DND-41 (cell line): ENCODE measurements at regions not wholly inside any gene's neighbourhood (a gene's known extent, or its start where the extent isn't known, plus 50 kb on each side); places are given as distances from the start of the nearest gene placed in this dataset.

Source experiments
- ATAC-seq: fragments of 200-7000 bp; cut with Tn5 transposase; 3 replicates; pipeline ENCODE4 v1.9.1; 2021; ENCODE audit warnings: low read depth; ENCODE audit not compliant: insufficient read depth
- DNase-seq: peaks from one replicate; pipeline ENCODE4 v3.0.0-alpha.2; 2020
- H2AFZ ChIP-seq: 2 replicates; pipeline ENCODE4 v1.6.0; 2012; ENCODE audit warnings: low read depth, low read length
- H3K27ac ChIP-seq: 2 replicates; pipeline ENCODE4 v1.5.1; 2012; ENCODE audit warnings: low read length, inconsistent platforms
- H3K27me3 ChIP-seq: fragments of 200-600 bp; sonication (generic); 2 replicates; pipeline ENCODE4 v1.6.0; 2012; ENCODE audit warnings: low read length, mild to moderate bottlenecking, inconsistent platforms; ENCODE audit not compliant: insufficient read depth, poor library complexity
- H3K36me3 ChIP-seq: 2 replicates; pipeline ENCODE4 v1.5.1; 2012; ENCODE audit warnings: low read length, inconsistent platforms; ENCODE audit not compliant: insufficient read depth
- H3K4me1 ChIP-seq: 2 replicates; pipeline ENCODE4 v1.5.1; 2012; ENCODE audit warnings: mild to moderate bottlenecking, low read length; ENCODE audit not compliant: insufficient read depth
- H3K4me2 ChIP-seq: 2 replicates; pipeline ENCODE4 v1.6.0; 2012; ENCODE audit warnings: mild to moderate bottlenecking, moderate library complexity, low read length, inconsistent platforms; ENCODE audit not compliant: insufficient read depth
- H3K4me3 ChIP-seq, 2 experiments: fragments of 200-600 bp in 1 of 2; shearing (Covaris generic) in 1 of 2; 2 replicates each; pipeline ENCODE4 v1.5.1; 2012 to 2016; ENCODE audit warnings: inconsistent platforms in 2 of 2, low read length in 2 of 2, mild to moderate bottlenecking in 2 of 2, low read depth in 1 of 2, moderate library complexity in 1 of 2
- H3K79me2 ChIP-seq: 2 replicates; pipeline ENCODE4 v1.6.0; 2012; ENCODE audit warnings: low read length, inconsistent platforms; ENCODE audit not compliant: insufficient read depth
- H3K9ac ChIP-seq: 2 replicates; pipeline ENCODE4 v1.6.0; 2012; ENCODE audit warnings: low read depth, mild to moderate bottlenecking, inconsistent platforms, low read length, moderate library complexity
- H3K9me3 ChIP-seq: 2 replicates; pipeline ENCODE4 v1.5.1; 2012; ENCODE audit warnings: low read length, moderate library complexity, mild to moderate bottlenecking, inconsistent platforms; ENCODE audit not compliant: insufficient read depth, severe bottlenecking
- H4K20me1 ChIP-seq: 2 replicates; pipeline ENCODE4 v1.6.0; 2012; ENCODE audit warnings: low read length; ENCODE audit not compliant: insufficient read depth
- EZH2 ChIP-seq: IDR thresholded peaks from 3 replicates; pipeline ENCODE4 v1.6.1; 2012; ENCODE audit warnings: borderline replicate concordance, low read depth, mild to moderate bottlenecking, moderate library complexity, low read length, inconsistent platforms; ENCODE audit not compliant: severe bottlenecking
- TF ChIP-seq, protein P1 (sequence below): IDR thresholded peaks from 2 replicates; pipeline ENCODE4 v1.5.1; 2012; ENCODE audit warnings: borderline replicate concordance, low read length, moderate library complexity, mild to moderate bottlenecking; ENCODE audit not compliant: poor library complexity, severe bottlenecking; ENCODE audit errors: extremely low read depth

DNA sequence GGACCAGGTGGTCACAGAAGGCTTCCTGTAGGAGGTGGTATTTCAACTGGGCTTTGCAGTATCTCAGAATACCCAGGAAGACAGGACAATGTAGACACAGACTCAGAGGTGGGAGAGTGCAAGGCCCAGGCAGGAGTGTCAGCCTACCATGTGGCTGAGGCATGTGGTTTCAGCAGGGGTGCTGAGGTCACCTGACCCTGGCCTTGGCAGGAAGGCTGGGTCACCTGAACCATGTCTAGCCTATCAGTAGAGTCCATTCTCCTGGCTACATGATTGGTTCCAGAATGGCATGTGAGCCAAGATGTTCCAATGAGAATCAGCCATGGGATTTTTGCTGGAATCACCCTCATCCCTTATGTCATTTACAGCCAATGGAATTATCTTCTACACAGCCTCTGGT is 169.4 kb downstream of the ACTL8 start:
- no peak overlapping the region for H3K4me2 ChIP-seq
- no peak overlapping the region for H3K4me3 ChIP-seq
- ATAC-seq (no peak), DNase-seq (no peak)
- H2AFZ ChIP-seq: no peak overlapping the region
- H4K20me1 ChIP-seq: 0 out of 2 replicates have a peak, but pooled peaks cover 3% of the 10 kb centered on the region
- no peak overlapping the region for H3K9ac ChIP-seq
- no peaks in the 10 kb centered on the region for H3K9me3 ChIP-seq
- no peaks in the 10 kb centered on the region for H3K27me3 ChIP-seq
- H3K27ac ChIP-seq: no peak overlapping the region
- H3K4me1 ChIP-seq: no peaks in the 10 kb centered on the region
- no peaks in the 10 kb centered on the region for H3K79me2 ChIP-seq
- no peak for TF ChIP-seq EZH2
- TF ChIP-seq, protein P1, sequence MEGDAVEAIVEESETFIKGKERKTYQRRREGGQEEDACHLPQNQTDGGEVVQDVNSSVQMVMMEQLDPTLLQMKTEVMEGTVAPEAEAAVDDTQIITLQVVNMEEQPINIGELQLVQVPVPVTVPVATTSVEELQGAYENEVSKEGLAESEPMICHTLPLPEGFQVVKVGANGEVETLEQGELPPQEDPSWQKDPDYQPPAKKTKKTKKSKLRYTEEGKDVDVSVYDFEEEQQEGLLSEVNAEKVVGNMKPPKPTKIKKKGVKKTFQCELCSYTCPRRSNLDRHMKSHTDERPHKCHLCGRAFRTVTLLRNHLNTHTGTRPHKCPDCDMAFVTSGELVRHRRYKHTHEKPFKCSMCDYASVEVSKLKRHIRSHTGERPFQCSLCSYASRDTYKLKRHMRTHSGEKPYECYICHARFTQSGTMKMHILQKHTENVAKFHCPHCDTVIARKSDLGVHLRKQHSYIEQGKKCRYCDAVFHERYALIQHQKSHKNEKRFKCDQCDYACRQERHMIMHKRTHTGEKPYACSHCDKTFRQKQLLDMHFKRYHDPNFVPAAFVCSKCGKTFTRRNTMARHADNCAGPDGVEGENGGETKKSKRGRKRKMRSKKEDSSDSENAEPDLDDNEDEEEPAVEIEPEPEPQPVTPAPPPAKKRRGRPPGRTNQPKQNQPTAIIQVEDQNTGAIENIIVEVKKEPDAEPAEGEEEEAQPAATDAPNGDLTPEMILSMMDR: no peak
- H3K36me3 ChIP-seq: no peaks in the 10 kb centered on the region

DNA sequence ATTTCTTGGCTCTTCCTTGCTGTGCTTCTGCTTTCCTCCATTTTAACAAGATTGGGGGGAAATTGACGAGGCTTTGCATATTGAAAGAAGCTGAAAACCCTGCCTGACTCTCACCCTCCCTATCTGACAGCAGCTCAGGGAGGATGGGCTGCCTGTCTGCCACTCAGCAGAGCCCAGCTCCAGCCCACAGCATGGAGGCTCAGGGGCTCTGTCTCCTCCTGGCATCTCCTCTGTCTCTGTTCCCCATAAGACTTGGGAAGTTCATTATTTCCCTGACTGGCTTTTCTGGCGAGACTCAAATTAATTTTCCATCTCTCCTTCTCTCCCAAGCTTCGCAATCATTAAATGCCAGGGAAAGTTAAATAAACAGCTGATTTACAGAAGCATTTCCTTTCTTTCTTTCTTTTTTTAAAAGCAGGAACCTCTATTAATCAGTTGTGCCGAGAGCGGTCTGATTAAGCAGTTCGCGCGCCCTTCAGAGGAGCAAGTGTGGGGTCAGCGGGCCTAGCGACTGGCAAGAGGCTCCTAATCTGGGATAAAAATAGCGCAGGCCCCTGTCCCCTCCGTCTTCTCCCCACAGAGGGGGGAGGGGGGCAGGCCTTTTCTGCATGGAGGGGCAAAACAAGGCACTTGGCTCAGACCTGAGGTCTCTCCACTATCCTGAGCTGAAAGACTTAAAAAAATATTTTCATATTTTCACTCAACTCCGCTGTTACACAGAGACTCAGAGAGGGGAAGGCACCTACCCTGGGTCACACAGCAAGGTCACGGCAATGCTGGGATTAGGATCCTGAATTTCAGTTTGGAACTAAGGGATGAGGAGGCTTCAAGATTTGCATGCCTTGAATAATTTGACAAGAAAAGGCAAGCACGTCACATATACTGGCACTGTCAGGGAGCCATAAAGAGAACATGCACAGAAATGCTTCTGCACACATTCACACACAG is 170.4 kb downstream of the ACTL8 start:
- Histone ChIP-seq H3K27me3 (no peaks in the 10 kb centered on the region), H4K20me1 (no peaks in the 10 kb centered on the region), H3K9me3 (no peaks in the 10 kb centered on the region), H3K4me3 (no peak overlapping the region), H2AFZ (no peak overlapping the region), H3K9ac (no peak overlapping the region), H3K36me3 (no peaks in the 10 kb centered on the region), H3K27ac (no peak overlapping the region), H3K4me2 (no peak overlapping the region), H3K4me1 (no peaks in the 10 kb centered on the region), H3K79me2 (no peaks in the 10 kb centered on the region)
- no peak for ATAC-seq
- TF ChIP-seq EZH2: no peak
- TF ChIP-seq, protein P1: no peak
- DNase-seq: no peak

DNA sequence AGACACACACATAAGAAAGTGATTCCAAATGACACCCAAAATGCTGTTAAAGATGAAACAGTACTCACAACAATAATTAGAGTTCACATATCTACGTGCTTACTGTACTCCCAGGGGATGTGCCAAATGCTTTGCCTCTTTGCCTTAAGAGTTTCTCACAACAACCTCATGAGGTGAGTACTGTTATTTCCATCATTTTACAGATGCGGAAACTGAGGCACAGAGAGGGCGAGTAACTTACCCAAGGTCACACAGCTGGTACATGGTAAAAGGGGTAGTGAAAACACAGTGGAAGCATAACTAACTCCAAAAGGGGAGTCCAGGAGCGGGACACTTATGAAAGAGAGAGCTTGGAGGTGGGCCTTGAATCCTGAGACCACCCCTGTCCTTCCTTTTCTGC is 171.8 kb downstream of the ACTL8 start:
- Histone ChIP-seq H2AFZ (no peak overlapping the region), H3K27ac (no peak overlapping the region), H3K4me1 (no peaks in the 10 kb centered on the region), H3K9ac (no peak overlapping the region), H3K9me3 (no peaks in the 10 kb centered on the region), H3K27me3 (no peaks in the 10 kb centered on the region), H4K20me1 (no peaks in the 10 kb centered on the region), H3K36me3 (no peaks in the 10 kb centered on the region), H3K79me2 (no peaks in the 10 kb centered on the region), H3K4me2 (no peak overlapping the region), H3K4me3 (no peak overlapping the region)
- TF ChIP-seq EZH2: no peak
- no peak for ATAC-seq
- DNase-seq: no peak

DNA sequence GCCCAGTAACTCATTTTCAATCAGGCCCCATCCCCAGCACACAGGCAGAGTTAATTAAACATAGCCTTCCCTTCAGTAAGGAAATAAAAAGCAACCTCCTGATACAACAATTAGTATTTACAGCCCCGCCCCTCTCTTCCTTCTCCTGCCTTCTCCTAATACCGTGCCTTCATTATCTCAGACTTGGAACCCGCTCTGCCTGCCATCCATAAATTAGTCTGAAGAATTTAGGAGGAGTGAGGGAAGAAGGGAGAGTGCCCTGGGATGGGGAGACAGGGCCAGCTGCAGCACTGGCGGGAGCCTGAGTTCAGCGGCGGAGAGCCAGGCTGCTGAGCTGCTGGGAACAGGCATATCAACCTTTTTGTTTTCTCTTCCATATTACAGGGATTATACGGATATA is 172.8 kb downstream of the ACTL8 start:
- H3K9me3 ChIP-seq: no peaks in the 10 kb centered on the region
- DNase-seq: no peak

More for the DNA sequence above, 172.8 kb downstream of the ACTL8 start:
- no peaks in the 10 kb centered on the region; the same call in 1 of the 2 replicates for H4K20me1 ChIP-seq
- TF ChIP-seq, protein P1: no peak
- TF ChIP-seq EZH2: no peak
- H3K4me2 ChIP-seq: no peak overlapping the region
- H2AFZ ChIP-seq: no peak overlapping the region
- H3K36me3 ChIP-seq: no peaks in the 10 kb centered on the region
- H3K27ac ChIP-seq: no peak overlapping the region
- no peaks in the 10 kb centered on the region for H3K4me1 ChIP-seq
- H3K79me2 ChIP-seq: no peaks in the 10 kb centered on the region
- no peak overlapping the region for H3K4me3 ChIP-seq
- no peak for ATAC-seq
- H3K27me3 ChIP-seq: no peaks in the 10 kb centered on the region
- no peak overlapping the region for H3K9ac ChIP-seq
